ENCODE measurements at regions not wholly inside any gene's neighbourhood (a gene's known extent, or its start where the extent isn't known, plus 50 kb on each side); places are given as distances from the start of the nearest gene placed in this dataset.

- Histone ChIP-seq H3K36me3 (no peaks in the 10 kb centered on the region), H3K4me3 (no peak overlapping the region), H3K27me3 (no peaks in the 10 kb centered on the region), H3K9me3 (no peaks in the 10 kb centered on the region)
- no peak for DNase-seq
Observed at GRCh38 chr10:31153161-31153560, 121.5 kb upstream of the ZNF438 start.

DNA sequence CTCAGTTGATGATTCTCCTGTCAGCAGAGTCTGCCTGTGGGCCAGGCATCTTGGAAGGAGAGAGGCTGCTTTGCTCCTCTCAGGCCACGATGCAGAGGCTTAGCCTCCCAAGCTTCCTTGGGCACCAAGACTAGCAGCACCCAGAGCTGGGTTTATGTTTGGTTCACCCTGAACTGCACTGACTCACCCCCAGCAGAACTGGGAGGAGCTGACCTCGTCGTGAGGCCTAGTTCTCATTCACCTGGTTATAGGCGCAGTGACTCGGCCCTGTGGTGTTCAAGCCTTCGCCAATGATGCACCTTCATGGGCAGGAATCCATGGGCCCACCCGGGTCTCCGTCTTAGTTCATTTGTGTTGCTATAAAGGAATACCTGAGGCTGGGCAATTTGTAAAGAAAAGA is 122.0 kb upstream of the ZNF438 start:
- Histone ChIP-seq H3K4me3 (no peak overlapping the region), H3K9me3 (no peaks in the 10 kb centered on the region), H3K27me3 (no peaks in the 10 kb centered on the region), H3K36me3 (no peaks in the 10 kb centered on the region)
- no peak for DNase-seq

DNA sequence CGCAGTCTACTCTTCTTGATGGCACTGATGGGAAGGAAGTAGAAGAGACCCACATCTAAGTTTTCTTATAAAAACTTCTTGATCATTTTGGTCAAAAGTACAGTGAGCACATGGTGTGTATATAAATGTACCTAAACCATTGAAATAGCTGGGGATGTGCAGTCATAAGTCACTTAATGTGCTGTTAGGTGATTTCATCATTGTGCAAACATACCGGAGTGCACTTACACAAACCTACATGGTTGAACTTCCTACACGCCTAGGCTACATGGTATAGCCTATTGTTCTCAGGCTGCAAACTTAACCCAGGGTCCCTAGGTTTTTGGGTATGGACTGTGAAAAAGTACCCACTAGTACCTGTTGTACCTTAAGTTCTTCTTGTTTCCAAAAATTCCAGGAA is 123.3 kb upstream of the ZNF438 start:
- H3K36me3 ChIP-seq: no peaks in the 10 kb centered on the region
- no peaks in the 10 kb centered on the region for H3K27me3 ChIP-seq
- no peaks in the 10 kb centered on the region for H3K9me3 ChIP-seq
- DNase-seq: no peak
- no peak overlapping the region for H3K4me3 ChIP-seq

DNA sequence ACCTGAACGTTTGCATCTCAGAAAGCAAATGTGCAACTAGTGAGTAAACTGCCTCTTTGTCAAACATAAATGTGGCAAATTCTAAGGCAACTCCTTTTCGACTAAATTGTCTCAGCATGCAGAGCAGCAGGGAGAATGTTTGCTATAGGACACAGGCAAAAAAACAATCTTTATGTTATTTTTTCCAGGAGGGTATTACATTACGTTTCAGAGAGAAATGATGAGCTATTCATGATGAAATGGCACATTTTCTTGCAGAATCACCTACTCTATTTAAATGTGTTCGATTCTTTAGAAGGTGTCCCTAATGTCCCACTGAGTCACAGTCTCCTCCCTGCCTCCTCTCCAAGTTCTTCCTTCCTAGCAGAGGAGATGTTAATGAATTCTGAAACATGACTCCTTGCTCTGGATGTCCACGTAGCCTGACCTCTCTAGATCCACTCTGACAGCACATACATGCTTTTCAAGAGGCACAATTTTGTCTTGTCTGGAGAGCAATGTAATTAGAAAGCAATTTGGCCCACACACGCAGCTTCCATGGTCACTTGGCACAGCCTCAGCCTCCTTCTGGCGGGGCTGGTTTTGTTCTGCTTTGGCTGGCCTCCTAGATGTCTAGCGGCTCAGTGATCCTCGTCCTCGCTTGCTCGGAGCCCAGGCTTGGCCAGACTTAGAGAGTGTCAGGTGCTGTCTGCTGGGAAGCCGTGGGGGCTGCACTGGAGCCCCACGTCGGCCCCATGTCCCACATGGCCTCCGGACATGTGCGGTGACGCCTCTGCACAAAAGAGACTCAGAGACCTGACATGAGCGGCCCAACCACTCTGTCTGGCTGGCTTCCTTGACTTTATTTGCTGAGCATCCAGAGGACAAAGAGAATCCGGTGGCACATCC is 125.7 kb upstream of the ZNF438 start:
- no peaks in the 10 kb centered on the region for H3K27me3 ChIP-seq
- peaks cover 5% of the 10 kb centered on the region; the same call in 1 of the 2 replicates for H3K9me3 ChIP-seq
- peak; percentile 62 for DNase-seq
- no peaks in the 10 kb centered on the region for H3K36me3 ChIP-seq
- no peak overlapping the region for H3K4me3 ChIP-seq

DNA sequence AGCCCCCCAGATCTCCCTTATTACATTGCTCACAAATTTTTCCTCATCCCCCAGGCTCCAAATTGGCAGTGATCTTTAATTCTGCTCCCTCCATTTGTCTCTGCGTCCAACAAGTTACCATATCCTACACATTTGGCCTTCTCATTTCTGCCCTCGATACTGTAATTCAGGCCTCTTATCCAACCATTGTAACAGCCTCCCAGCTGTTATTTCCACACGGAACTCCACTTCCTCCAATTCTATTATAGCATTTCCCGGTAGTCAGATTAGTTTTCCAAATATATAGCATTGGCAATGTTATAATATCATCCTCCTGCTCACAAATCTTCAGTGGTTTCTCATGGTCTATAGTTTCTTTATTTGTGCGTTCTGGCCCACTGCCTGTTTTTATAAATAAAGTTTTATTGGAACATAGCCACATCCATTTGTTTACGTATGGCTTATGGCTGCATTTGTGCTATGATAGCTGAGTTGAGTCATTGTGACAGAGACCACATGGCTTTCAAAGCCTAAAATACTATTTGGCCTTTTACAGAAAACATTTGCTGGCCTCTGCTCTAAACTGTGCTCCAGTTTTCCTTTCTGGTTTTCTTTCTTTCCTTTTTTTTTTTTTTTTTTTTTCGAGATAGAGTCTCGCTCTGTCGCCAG is 126.5 kb upstream of the ZNF438 start:
- no peaks in the 10 kb centered on the region for H3K27me3 ChIP-seq
- H3K36me3 ChIP-seq: no peaks in the 10 kb centered on the region
- no peak overlapping the region for H3K4me3 ChIP-seq
- peaks cover 5% of the 10 kb centered on the region; the same call in 1 of the 2 replicates for H3K9me3 ChIP-seq
- DNase-seq: no peak

DNA sequence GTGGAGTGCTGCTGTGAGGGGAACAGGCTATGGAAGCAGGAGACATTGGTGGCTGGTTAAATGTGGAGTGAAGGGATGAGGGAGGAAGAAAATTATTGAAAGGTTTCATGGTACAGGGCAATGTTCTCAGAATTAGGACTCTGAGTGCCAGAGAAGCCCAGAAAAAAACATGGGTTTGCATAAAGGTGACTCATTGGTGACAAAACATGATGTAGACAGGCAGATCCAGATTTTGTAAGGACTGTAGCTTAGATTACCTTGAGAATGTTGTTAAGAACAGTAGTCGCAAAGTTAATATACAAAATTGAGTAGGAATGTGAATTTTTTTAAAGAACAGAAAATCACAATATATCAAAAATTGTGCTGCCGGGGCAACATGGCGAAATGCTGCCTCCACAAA is 134.9 kb upstream of the ZNF438 start:
- Histone ChIP-seq H3K4me3 (no peak overlapping the region), H3K36me3 (no peaks in the 10 kb centered on the region), H3K27me3 (no peaks in the 10 kb centered on the region), H3K9me3 (no peaks in the 10 kb centered on the region)
- DNase-seq: no peak

DNA sequence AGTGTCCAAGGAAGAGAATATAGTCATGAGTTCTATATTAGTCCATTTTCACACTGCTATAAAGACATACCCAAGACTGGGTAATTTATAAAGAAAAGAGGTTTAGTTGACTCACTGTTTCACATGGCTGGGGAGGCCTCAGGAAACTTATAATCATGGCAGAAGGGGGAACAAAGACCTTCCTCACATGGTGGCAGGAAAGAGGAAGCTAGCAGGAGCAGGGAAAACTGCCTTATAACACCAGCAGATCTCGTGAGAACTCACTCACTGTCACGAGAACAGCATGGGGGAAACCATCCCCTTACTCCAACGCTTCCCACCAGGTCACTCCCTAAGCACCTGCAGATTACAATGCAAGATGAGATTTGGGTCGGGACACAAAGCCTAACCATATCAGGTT is 139.0 kb upstream of the ZNF438 start:
- Histone ChIP-seq H3K4me3 (no peak overlapping the region), H3K36me3 (no peaks in the 10 kb centered on the region), H3K9me3 (peaks cover 3% of the 10 kb centered on the region; the same call in 1 of the 2 replicates), H3K27me3 (no peaks in the 10 kb centered on the region)
- no peak for DNase-seq

GRCh38 chr10:31171402-31172083 is 139.9 kb upstream of the ZNF438 start:
- peaks cover 3% of the 10 kb centered on the region; the same call in 1 of the 2 replicates for H3K9me3 ChIP-seq
- H3K4me3 ChIP-seq: no peak overlapping the region
- H3K36me3 ChIP-seq: no peaks in the 10 kb centered on the region
- no peak for DNase-seq
- H3K27me3 ChIP-seq: no peaks in the 10 kb centered on the region

- Histone ChIP-seq H3K4me3 (no peak overlapping the region), H3K27me3 (no peaks in the 10 kb centered on the region), H3K9me3 (peaks cover 3% of the 10 kb centered on the region; the same call in 1 of the 2 replicates), H3K36me3 (no peaks in the 10 kb centered on the region)
- DNase-seq: no peak
Observed at GRCh38 chr10:31172925-31173324, 141.3 kb upstream of the ZNF438 start.

DNA sequence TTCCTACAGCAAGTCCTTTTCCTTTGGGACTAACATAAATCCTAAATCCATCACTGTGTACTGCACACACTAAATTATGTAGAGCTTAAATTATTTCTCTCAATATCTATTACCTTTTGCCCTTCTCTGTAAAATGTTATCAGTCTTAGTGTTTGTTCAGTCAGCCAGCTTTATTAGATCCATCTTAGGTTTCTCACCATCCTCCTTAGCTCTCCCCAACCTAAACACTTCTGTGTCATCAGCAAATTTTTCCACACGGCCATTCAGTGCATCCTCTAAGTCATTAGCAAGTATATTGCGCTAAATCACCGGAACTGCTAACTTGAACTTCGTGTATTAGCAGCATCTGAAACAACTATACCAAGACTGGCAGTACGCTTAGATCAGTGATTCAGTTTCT is 142.1 kb upstream of the ZNF438 start:
- Histone ChIP-seq H3K4me3 (no peak overlapping the region), H3K36me3 (no peaks in the 10 kb centered on the region), H3K9me3 (peaks cover 3% of the 10 kb centered on the region; the same call in 1 of the 2 replicates), H3K27me3 (no peaks in the 10 kb centered on the region)
- no peak for DNase-seq

DNA sequence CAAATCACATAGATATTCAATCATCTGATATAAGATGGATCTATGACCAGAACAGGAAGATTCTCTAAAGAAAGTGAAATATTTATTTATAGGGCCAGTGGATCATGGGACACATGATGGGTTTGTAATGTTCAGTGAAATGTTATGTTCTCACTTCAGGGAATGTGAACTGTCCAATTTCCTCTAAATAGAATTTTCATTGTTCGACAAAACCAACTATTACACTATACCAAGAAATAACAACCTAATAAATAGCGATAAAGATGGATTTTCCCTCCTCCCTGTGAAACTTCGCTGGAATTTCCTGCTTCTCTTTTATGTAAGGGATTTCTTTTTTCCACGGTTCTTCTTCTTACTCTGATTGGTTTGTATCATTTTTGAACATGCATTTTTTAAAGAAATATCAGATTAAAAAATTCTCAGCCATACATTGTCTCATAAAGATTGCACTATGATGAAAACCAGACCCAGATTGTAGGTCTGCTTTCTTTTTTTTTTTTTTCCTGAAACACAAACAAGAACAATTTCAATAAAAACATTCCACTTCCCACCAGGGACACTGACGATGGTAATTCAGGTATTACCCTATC is 139.8 kb upstream of the ZEB1 start:
- DNase-seq: no peak
- Histone ChIP-seq H3K36me3 (no peaks in the 10 kb centered on the region), H3K27me3 (no peaks in the 10 kb centered on the region), H3K4me3 (no peak overlapping the region), H3K9me3 (peaks cover 3% of the 10 kb centered on the region; the same call in 1 of the 2 replicates)

DNA sequence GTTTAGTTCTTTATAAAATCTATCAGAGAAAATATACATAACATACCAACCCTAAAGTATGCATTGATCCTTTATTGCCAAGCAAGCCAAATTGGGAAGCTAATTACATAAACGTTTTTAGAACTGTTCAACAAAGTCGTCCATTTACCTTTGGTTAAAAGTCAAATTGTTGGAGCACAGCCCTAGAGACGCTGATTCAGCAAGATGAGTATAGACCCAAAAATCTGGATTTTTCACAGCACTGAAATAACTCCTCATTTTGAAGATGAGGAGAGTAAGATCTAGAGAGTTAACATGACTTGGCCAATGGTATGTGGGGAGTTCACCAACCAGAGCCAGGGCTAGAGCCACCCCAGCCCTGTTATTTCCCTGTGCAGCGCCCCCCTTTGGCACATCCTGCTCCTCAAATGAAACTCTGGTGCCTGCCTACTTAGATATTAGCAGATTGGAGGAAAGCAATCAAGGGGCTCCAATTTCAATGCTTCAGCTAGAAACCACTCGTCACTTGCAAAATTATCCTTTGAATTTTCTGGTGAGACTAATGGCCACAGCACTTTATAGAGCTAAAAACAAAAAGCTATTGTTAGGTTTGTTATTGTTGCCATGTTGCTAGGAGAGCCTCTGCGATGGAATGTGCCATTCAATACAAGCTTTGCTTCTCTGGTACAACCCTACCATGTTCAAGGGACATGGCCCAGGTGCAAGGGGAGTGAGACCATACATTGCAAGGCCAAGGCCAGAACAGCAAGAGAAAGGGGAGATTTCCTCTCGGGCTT is 132.6 kb upstream of the ZEB1 start:
- Histone ChIP-seq H3K36me3 (no peaks in the 10 kb centered on the region), H3K9me3 (no peaks in the 10 kb centered on the region), H3K27me3 (no peaks in the 10 kb centered on the region), H3K4me3 (no peak overlapping the region)
- DNase-seq: no peak

DNA sequence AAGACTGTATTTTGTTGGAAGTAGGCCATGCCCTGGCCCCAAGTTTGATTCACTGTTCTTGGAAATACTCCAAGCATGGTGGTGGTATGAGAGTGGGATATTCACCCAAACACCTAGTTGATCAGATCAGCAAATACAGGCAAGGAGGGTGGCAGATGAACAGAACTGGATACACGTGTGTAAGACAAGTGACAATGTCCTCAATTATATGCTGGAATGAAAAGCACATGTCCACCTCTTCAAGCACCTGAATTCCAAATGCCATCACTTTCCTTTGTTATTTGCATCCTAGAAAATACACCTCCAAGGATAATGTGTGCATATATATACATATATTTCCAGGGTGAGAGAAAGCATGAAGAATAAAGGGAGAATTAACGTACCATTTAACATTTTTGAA is 131.8 kb upstream of the ZEB1 start:
- no peak for DNase-seq
- Histone ChIP-seq H3K36me3 (no peaks in the 10 kb centered on the region), H3K27me3 (no peaks in the 10 kb centered on the region), H3K4me3 (no peak overlapping the region), H3K9me3 (no peaks in the 10 kb centered on the region)

GRCh38 chr10:31187607-31188210 is 131.3 kb upstream of the ZEB1 start:
- Histone ChIP-seq H3K9me3 (no peaks in the 10 kb centered on the region), H3K4me3 (no peak overlapping the region), H3K36me3 (no peaks in the 10 kb centered on the region), H3K27me3 (no peaks in the 10 kb centered on the region)
- no peak for DNase-seq

DNA sequence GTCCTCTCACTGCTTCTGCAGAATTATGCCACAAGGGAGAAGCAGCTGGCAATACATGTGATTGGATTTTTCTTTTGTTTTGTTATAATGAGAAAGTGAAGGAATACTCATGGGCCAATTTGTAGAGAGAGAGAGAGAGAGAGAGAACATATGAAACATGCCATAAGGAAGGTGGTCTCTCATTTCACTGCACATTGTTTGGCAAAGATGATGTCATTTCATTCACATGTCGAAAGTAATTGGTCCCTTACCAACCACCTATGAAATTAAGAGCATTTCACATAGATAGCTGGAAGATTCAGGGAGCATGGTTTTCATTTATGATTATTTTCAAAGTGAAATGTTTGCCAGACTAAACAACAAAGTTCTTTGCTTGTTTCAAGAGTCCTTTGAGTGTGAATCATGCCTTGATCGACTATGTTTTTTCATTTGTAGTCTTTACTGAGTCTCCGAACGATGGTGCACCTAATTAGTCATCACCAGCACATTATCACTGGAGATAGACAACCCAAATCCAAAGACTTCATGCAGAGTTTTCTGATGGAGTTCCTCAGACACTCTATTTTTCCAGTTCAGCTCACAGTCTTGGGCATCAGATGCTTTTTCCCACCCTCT is 130.1 kb upstream of the ZEB1 start:
- Histone ChIP-seq H3K9me3 (no peaks in the 10 kb centered on the region), H3K4me3 (no peak overlapping the region), H3K36me3 (no peaks in the 10 kb centered on the region), H3K27me3 (no peaks in the 10 kb centered on the region)
- no peak for DNase-seq

- H3K27me3 ChIP-seq: no peaks in the 10 kb centered on the region
- no peaks in the 10 kb centered on the region for H3K9me3 ChIP-seq
- no peak overlapping the region for H3K4me3 ChIP-seq
- H3K36me3 ChIP-seq: no peaks in the 10 kb centered on the region
- no peak for DNase-seq
Observed at GRCh38 chr10:31190488-31190887, 128.5 kb upstream of the ZEB1 start.

Measured in MG63 (cell line).